ENCODE measurements at regions not wholly inside any gene's neighbourhood (a gene's known extent, or its start where the extent isn't known, plus 50 kb on each side); places are given as distances from the start of the nearest gene placed in this dataset.

- H3K4me1 Mint-ChIP-seq (ENCODE audit: low read depth), result no peaks in the 10 kb centered on the region
- no peak overlapping the region for H3K4me3 Mint-ChIP-seq
- no peaks in the 10 kb centered on the region for H3K9me3 Mint-ChIP-seq
- no peaks in the 10 kb centered on the region for H3K27me3 Mint-ChIP-seq (ENCODE audit: low read depth)
- peaks cover 4% of the 10 kb centered on the region for H3K36me3 Mint-ChIP-seq (ENCODE audit: low read depth)
- H3K27ac Mint-ChIP-seq, result no peak overlapping the region
These were observed 50.5 kb downstream of the PALM2AKAP2 start for GRCh38 chr9:109830545-109830944.

DNA sequence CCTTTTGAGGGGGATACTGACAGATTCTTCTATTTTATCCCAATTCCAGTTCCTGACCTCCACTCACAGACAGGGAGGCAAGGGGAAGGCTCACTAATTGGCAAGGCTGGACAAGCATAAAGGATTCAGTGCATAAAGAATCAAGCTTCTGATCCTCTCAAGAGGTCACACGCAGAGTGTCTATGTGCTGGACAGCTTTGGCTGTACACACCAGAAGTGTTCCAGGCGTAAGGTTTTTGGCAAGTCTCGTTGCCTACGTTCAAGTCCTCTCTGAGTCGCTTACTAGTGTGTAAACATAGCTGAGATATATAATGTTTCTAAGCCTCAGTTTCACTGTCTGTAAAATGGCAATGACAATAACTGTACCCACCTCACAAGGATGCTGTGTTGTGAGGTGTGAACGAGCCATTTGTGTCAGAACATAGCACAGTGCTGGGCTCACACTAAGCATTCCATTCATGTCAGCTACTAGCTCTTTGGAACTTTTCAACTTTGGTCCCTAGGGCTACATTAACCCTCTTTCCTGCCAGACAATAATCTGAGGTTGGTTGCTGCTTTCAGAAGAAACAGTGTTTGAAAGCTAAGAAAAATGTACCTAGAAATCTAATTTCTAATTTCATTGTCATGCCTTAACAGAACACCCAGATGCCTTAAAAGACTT, 52.1 kb downstream of the PALM2AKAP2 start:
- no peak overlapping the region for H3K4me3 Mint-ChIP-seq
- H3K36me3 Mint-ChIP-seq (ENCODE audit: low read depth), result peaks cover 4% of the 10 kb centered on the region
- no peaks in the 10 kb centered on the region for H3K9me3 Mint-ChIP-seq
- H3K27me3 Mint-ChIP-seq (ENCODE audit: low read depth), result no peaks in the 10 kb centered on the region
- H3K4me1 Mint-ChIP-seq (ENCODE audit: low read depth), result peaks cover 2% of the 10 kb centered on the region
- H3K27ac Mint-ChIP-seq, result no peak overlapping the region

DNA sequence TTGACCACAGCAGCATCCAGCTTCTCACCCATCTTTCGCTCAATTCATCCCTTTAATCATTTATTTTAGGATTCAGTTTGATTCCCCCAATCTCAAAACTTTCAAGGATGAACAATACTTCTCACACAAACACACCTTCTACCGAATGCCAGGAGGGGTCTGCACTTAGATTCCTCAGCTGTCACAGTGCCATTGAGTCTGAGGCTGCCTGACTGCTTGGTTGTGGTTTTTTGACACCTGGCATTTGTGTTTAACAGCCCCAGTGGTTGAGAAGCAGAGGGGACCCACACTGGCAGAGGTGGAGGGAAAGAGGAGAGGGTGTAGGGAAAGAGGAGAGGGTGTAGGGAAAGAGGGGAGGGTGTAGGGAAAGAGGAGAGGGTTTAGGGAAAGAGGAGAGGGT, 54.9 kb downstream of the PALM2AKAP2 start:
- Mint-ChIP-seq H3K27ac (no peak overlapping the region), H3K9me3 (no peaks in the 10 kb centered on the region), H3K4me3 (no peak overlapping the region), H3K27me3 (ENCODE audit: low read depth) (peaks cover 19% of the 10 kb centered on the region), H3K4me1 (ENCODE audit: low read depth) (peaks cover 2% of the 10 kb centered on the region), H3K36me3 (ENCODE audit: low read depth) (peaks cover 2% of the 10 kb centered on the region)

DNA sequence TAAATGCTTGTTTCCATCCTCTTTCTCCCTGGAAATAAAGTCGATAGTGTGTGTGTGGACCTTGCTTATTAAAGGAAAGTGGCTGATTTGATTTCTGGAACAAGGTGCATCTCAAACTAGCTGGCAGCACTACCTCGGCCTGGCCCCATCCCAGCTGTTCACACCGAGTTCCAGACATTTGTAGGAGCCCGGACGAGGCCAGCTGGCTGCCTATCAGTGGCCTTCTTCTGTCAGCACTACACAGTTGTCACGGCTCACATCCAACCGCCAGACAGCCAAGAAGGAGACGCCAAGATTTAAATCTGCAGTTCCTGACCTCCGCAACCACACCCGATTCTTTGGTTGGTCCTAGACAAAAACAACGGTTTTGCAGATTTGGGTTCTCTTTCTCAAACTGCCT, 63.6 kb downstream of the PALM2AKAP2 start:
- H3K36me3 Mint-ChIP-seq (ENCODE audit: low read depth), result no peaks in the 10 kb centered on the region
- no peak overlapping the region for H3K27ac Mint-ChIP-seq
- peaks cover 4% of the 10 kb centered on the region for H3K9me3 Mint-ChIP-seq
- H3K27me3 Mint-ChIP-seq (ENCODE audit: low read depth), result peaks cover 5% of the 10 kb centered on the region
- H3K4me1 Mint-ChIP-seq (ENCODE audit: low read depth), result no peaks in the 10 kb centered on the region
- no peak overlapping the region for H3K4me3 Mint-ChIP-seq

- no peaks in the 10 kb centered on the region for H3K27me3 Mint-ChIP-seq (ENCODE audit: low read depth)
- no peak overlapping the region for H3K4me3 Mint-ChIP-seq
- no peaks in the 10 kb centered on the region for H3K36me3 Mint-ChIP-seq (ENCODE audit: low read depth)
- no peaks in the 10 kb centered on the region for H3K4me1 Mint-ChIP-seq (ENCODE audit: low read depth)
- no peak overlapping the region for H3K27ac Mint-ChIP-seq
- H3K9me3 Mint-ChIP-seq, result peaks cover 4% of the 10 kb centered on the region
These were observed 65.2 kb downstream of the PALM2AKAP2 start for GRCh38 chr9:109845226-109845625.

GRCh38 chr9:109846776-109847175, 66.8 kb downstream of the PALM2AKAP2 start:
- Mint-ChIP-seq H3K9me3 (peaks cover 8% of the 10 kb centered on the region), H3K27ac (no peak overlapping the region), H3K36me3 (ENCODE audit: low read depth) (no peaks in the 10 kb centered on the region), H3K27me3 (ENCODE audit: low read depth) (no peaks in the 10 kb centered on the region), H3K4me1 (ENCODE audit: low read depth) (no peaks in the 10 kb centered on the region), H3K4me3 (no peak overlapping the region)

GRCh38 chr9:109852556-109852955, 72.6 kb downstream of the PALM2AKAP2 start:
- Mint-ChIP-seq H3K27ac (no peak overlapping the region), H3K27me3 (ENCODE audit: low read depth) (peaks cover 20% of the 10 kb centered on the region), H3K36me3 (ENCODE audit: low read depth) (no peaks in the 10 kb centered on the region), H3K9me3 (peaks cover 12% of the 10 kb centered on the region), H3K4me3 (no peak overlapping the region), H3K4me1 (ENCODE audit: low read depth) (no peaks in the 10 kb centered on the region)

GRCh38 chr9:109855540-109855939, 75.5 kb downstream of the PALM2AKAP2 start:
- Mint-ChIP-seq H3K4me1 (ENCODE audit: low read depth) (no peaks in the 10 kb centered on the region), H3K9me3 (peaks cover 12% of the 10 kb centered on the region), H3K36me3 (ENCODE audit: low read depth) (peaks cover 1% of the 10 kb centered on the region), H3K27ac (no peak overlapping the region), H3K27me3 (ENCODE audit: low read depth) (peaks cover 24% of the 10 kb centered on the region), H3K4me3 (no peak overlapping the region)

DNA sequence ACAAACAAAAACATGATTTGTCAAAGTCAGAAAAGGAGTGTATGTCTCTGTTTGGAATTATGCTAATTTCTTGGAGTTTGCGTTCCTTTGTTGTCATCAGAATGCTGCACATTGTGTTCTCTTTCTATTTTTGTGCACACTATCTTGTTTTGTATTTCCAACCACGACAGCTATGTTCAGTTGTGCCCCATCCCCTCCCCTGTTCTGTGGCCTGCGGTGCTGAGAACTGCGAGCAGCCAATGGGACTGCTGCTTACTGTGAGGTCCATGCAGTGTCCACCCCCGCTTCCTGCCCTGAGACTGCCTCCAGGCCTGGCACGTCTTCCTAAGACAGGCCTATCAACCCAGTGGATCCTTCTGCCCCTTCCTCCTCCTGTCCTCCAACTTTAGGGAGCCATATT, 76.8 kb downstream of the PALM2AKAP2 start:
- Mint-ChIP-seq H3K9me3 (peaks cover 8% of the 10 kb centered on the region), H3K27me3 (ENCODE audit: low read depth) (peaks cover 26% of the 10 kb centered on the region), H3K4me1 (ENCODE audit: low read depth) (no peaks in the 10 kb centered on the region), H3K27ac (no peak overlapping the region), H3K36me3 (ENCODE audit: low read depth) (peaks cover 1% of the 10 kb centered on the region), H3K4me3 (no peak overlapping the region)

DNA sequence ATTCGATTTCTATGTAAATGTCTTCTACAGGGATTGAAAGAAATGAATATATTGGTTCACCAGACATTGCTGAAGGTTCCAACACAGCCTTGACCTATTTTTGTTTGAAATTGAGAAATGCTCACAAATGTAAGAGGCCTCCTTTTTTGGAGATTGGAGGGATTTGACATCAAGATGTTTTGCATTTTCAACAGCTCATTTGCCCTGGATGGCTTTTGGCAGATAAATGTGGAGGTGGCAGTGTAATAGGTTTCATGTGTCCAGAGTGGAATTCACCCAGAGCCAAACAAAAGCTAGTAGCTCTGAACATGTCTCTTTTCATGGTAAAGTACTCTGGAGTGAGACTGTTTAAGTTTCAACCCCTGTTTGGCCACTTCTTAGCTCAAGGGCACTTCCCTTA, 77.3 kb downstream of the PALM2AKAP2 start:
- Mint-ChIP-seq H3K4me3 (no peak overlapping the region), H3K4me1 (ENCODE audit: low read depth) (no peaks in the 10 kb centered on the region), H3K9me3 (peaks cover 5% of the 10 kb centered on the region), H3K27me3 (ENCODE audit: low read depth) (peaks cover 25% of the 10 kb centered on the region), H3K27ac (no peak overlapping the region), H3K36me3 (ENCODE audit: low read depth) (peaks cover 1% of the 10 kb centered on the region)

- Mint-ChIP-seq H3K9me3 (no peaks in the 10 kb centered on the region), H3K27ac (no peak overlapping the region), H3K36me3 (ENCODE audit: low read depth) (peaks cover 1% of the 10 kb centered on the region), H3K4me3 (no peak overlapping the region), H3K4me1 (ENCODE audit: low read depth) (no peaks in the 10 kb centered on the region), H3K27me3 (ENCODE audit: low read depth) (peaks cover 14% of the 10 kb centered on the region)
These were observed 79.4 kb downstream of the PALM2AKAP2 start for GRCh38 chr9:109859447-109859846.

- Mint-ChIP-seq H3K27ac (no peak overlapping the region), H3K4me3 (no peak overlapping the region), H3K9me3 (no peaks in the 10 kb centered on the region), H3K27me3 (ENCODE audit: low read depth) (peaks cover 8% of the 10 kb centered on the region), H3K4me1 (ENCODE audit: low read depth) (no peaks in the 10 kb centered on the region), H3K36me3 (ENCODE audit: low read depth) (peaks cover 1% of the 10 kb centered on the region)
These were observed 80.5 kb downstream of the PALM2AKAP2 start for GRCh38 chr9:109860521-109860920.

GRCh38 chr9:109861499-109861898, 81.5 kb downstream of the PALM2AKAP2 start:
- Mint-ChIP-seq H3K4me1 (ENCODE audit: low read depth) (no peaks in the 10 kb centered on the region), H3K27me3 (ENCODE audit: low read depth) (peaks cover 6% of the 10 kb centered on the region), H3K4me3 (no peak overlapping the region), H3K9me3 (no peaks in the 10 kb centered on the region), H3K36me3 (ENCODE audit: low read depth) (peaks cover 1% of the 10 kb centered on the region), H3K27ac (no peak overlapping the region)

GRCh38 chr9:109861918-109862317, 81.9 kb downstream of the PALM2AKAP2 start:
- H3K36me3 Mint-ChIP-seq (ENCODE audit: low read depth), result peaks cover 1% of the 10 kb centered on the region
- peaks cover 6% of the 10 kb centered on the region for H3K27me3 Mint-ChIP-seq (ENCODE audit: low read depth)
- H3K9me3 Mint-ChIP-seq, result no peaks in the 10 kb centered on the region
- no peak overlapping the region for H3K4me3 Mint-ChIP-seq
- H3K4me1 Mint-ChIP-seq (ENCODE audit: low read depth), result no peaks in the 10 kb centered on the region
- H3K27ac Mint-ChIP-seq, result no peak overlapping the region

- no peaks in the 10 kb centered on the region for H3K4me1 Mint-ChIP-seq (ENCODE audit: low read depth)
- H3K36me3 Mint-ChIP-seq (ENCODE audit: low read depth), result peaks cover 1% of the 10 kb centered on the region
- no peaks in the 10 kb centered on the region for H3K9me3 Mint-ChIP-seq
- H3K27me3 Mint-ChIP-seq (ENCODE audit: low read depth), result peaks cover 8% of the 10 kb centered on the region
- H3K4me3 Mint-ChIP-seq, result no peak overlapping the region
- H3K27ac Mint-ChIP-seq, result no peak overlapping the region
These were observed 82.5 kb downstream of the PALM2AKAP2 start for GRCh38 chr9:109862452-109862851.

DNA sequence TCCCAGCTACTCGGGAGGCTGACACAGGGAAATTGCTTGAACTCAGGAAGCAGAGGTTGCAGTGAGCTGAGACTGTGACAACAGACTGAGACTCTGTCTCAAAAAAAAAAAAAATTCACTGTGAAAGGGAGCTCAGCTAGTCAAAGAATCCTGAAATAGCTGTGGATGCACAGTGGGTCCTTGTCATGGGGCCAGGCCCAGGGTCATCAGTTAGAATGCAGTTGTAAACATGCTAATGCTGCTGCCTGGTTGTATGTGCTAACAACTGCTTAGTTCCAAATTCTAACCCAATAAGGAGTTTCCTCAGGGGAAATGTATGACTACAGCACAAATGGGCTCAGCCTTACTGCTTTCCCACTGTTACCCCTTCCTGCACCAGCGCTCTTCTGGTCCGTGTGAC, 84.0 kb downstream of the PALM2AKAP2 start:
- Mint-ChIP-seq H3K27ac (no peak overlapping the region), H3K36me3 (ENCODE audit: low read depth) (peaks cover 1% of the 10 kb centered on the region), H3K4me3 (no peak overlapping the region), H3K4me1 (ENCODE audit: low read depth) (no peaks in the 10 kb centered on the region), H3K9me3 (no peaks in the 10 kb centered on the region), H3K27me3 (ENCODE audit: low read depth) (peaks cover 16% of the 10 kb centered on the region)

Measured in T-helper 1 cell treated with Interleukin-12 subunit alpha and Interleukin-12 subunit beta and Interleukin-4 antibody, amounts not matched to agents 30 μg/mL and 1 μg/mL, for 36 hours (primary cell).